ENCODE measurements at regions not wholly inside any gene's neighbourhood (a gene's known extent, or its start where the extent isn't known, plus 50 kb on each side); places are given as distances from the start of the nearest gene placed in this dataset.

- H3K27me3 ChIP-seq (ENCODE audit: control insufficient read depth in 2 of 2, insufficient read depth in 2 of 2, low read length in 2 of 2) = peaks cover 0 to 7% of the 10 kb centered on the region in 2 experiments; a peak in 3 of 5 replicates
- H4K20me1 ChIP-seq (replicated peaks; ENCODE audit: control insufficient read depth, insufficient read depth, low read length) = no peaks in the 10 kb centered on the region
- H3K9ac ChIP-seq (ENCODE audit: insufficient read depth in 1 of 2, low read depth in 2 of 2, low read length in 2 of 2) = no peak overlapping the region
- H3K36me3 ChIP-seq (ENCODE audit: control insufficient read depth, insufficient read depth, low read length) = no peaks in the 10 kb centered on the region
- H3K4me3 ChIP-seq = no peak overlapping the region
- BruUV-seq (replicated peaks) = no TSS peak
- no peak for DNase-seq (ENCODE audit: extremely low read depth in 1 of 4, low spot score in 3 of 4)
- ChIA-PET POLR2A (no interaction called here), CTCF (ENCODE audit: low intra/inter-chr PET ratio) (no interaction called here)
- no peaks in the 10 kb centered on the region for H3K9me1 ChIP-seq (ENCODE audit: control insufficient read depth, insufficient read depth, low read length)
- intact Hi-C loops (cut with micrococcal nuclease) = no loop called here
- no peak overlapping the region for H3K4me2 ChIP-seq (ENCODE audit: insufficient read depth, low read length)
- in situ Hi-C loops (cut with MboI) = no loop called here
- H3K27ac ChIP-seq (ENCODE audit: extremely low read depth, low read depth, low read length) = no peak overlapping the region
- H3K4me1 ChIP-seq (replicated peaks in 1 of 2; ENCODE audit: control insufficient read depth in 2 of 2, insufficient read depth in 2 of 2, low read length in 2 of 2) = no peaks in the 10 kb centered on the region
- H3K79me2 ChIP-seq (ENCODE audit: control insufficient read depth, insufficient read depth, low read length) = no peaks in the 10 kb centered on the region
- H2AFZ ChIP-seq (ENCODE audit: low read depth, low read length) = no peak overlapping the region
- ATAC-seq = no peak
- no peak for TF ChIP-seq DMBX1 (CRISPR knock-in tag; IDR thresholded peaks at IDR 0.05; ENCODE audit: borderline replicate concordance)
- no peak for TF ChIP-seq ZNF311 (CRISPR knock-in tag; IDR thresholded peaks at IDR 0.05)
- TF ChIP-seq HIVEP1 (CRISPR knock-in tag; IDR thresholded peaks at IDR 0.05) = no peak
- TF ChIP-seq, protein P1, sequence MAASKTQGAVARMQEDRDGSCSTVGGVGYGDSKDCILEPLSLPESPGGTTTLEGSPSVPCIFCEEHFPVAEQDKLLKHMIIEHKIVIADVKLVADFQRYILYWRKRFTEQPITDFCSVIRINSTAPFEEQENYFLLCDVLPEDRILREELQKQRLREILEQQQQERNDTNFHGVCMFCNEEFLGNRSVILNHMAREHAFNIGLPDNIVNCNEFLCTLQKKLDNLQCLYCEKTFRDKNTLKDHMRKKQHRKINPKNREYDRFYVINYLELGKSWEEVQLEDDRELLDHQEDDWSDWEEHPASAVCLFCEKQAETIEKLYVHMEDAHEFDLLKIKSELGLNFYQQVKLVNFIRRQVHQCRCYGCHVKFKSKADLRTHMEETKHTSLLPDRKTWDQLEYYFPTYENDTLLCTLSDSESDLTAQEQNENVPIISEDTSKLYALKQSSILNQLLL (CRISPR knock-in tag; IDR thresholded peaks at IDR 0.05; ENCODE audit: borderline replicate concordance) = no peak
- TF ChIP-seq BRF1 (IDR thresholded peaks at IDR 0.05; ENCODE audit: borderline replicate concordance, extremely low read depth, insufficient read length) = no peak
- no peak for TF ChIP-seq NCOA2 (IDR thresholded peaks at IDR 0.05; ENCODE audit: partially characterized antibody in 2 of 2)
- TF ChIP-seq, protein P2, sequence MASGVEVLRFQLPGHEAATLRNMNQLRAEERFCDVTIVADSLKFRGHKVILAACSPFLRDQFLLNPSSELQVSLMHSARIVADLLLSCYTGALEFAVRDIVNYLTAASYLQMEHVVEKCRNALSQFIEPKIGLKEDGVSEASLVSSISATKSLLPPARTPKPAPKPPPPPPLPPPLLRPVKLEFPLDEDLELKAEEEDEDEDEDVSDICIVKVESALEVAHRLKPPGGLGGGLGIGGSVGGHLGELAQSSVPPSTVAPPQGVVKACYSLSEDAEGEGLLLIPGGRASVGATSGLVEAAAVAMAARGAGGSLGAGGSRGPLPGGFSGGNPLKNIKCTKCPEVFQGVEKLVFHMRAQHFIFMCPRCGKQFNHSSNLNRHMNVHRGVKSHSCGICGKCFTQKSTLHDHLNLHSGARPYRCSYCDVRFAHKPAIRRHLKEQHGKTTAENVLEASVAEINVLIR (CRISPR knock-in tag; IDR thresholded peaks at IDR 0.05) = no peak
- no peak for TF ChIP-seq MYNN (IDR thresholded peaks at IDR 0.05)
- no peak for TF ChIP-seq MYNN (CRISPR knock-in tag; IDR thresholded peaks at IDR 0.05)
- TF ChIP-seq FOXJ2 (tag; IDR thresholded peaks at IDR 0.05) = no peak
- TF ChIP-seq STAT5B (CRISPR knock-in tag; IDR thresholded peaks at IDR 0.05) = no peak
- no peak for TF ChIP-seq PKNOX1 (IDR thresholded peaks at IDR 0.05)
- TF ChIP-seq ZNF695 (CRISPR knock-in tag; IDR thresholded peaks at IDR 0.05) = no peak
- TF ChIP-seq ZNF347 (CRISPR knock-in tag; IDR thresholded peaks at IDR 0.05; ENCODE audit: low read depth) = no peak
- TF ChIP-seq, protein P3, sequence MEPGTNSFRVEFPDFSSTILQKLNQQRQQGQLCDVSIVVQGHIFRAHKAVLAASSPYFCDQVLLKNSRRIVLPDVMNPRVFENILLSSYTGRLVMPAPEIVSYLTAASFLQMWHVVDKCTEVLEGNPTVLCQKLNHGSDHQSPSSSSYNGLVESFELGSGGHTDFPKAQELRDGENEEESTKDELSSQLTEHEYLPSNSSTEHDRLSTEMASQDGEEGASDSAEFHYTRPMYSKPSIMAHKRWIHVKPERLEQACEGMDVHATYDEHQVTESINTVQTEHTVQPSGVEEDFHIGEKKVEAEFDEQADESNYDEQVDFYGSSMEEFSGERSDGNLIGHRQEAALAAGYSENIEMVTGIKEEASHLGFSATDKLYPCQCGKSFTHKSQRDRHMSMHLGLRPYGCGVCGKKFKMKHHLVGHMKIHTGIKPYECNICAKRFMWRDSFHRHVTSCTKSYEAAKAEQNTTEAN (CRISPR knock-in tag; IDR thresholded peaks at IDR 0.05) = no peak
- no peak for TF ChIP-seq SRSF7 (optimal IDR thresholded peaks at IDR 0.05; ENCODE audit: low read depth, low read length)
- TF ChIP-seq KDM4B (IDR thresholded peaks at IDR 0.05; ENCODE audit: borderline replicate concordance in 2 of 2, low read depth in 1 of 2) = no peak
- WGBS (ENCODE audit: insufficient coverage, low coverage, missing lambda C conversion rate) = 2% methylated on average over 14 of the region's 18 CpGs
- H3K9me3 ChIP-seq (replicated peaks; ENCODE audit: control insufficient read depth, insufficient read depth, low read depth, low read length) = no peaks in the 10 kb centered on the region
- no peak for FAIRE-seq
These were observed 390.6 kb downstream of the HAPSTR1 start for GRCh38 chr16:9481747-9482730.
